Body of pancreas (tissue), 4 donors: ENCODE measurements at regions not wholly inside any gene's neighbourhood (a gene's known extent, or its start where the extent isn't known, plus 50 kb on each side); places are given as distances from the start of the nearest gene placed in this dataset.

ENCODE experiments used
- CTCF ChIP-seq, 7 experiments: fragments of 450-650 bp in 4 of 7; fragments of 200-600 bp in 3 of 7; sonication (generic) in 3 of 7; IDR thresholded peaks; one replicate each; pipeline ENCODE4 v1.5.1; 2016 to 2019; ENCODE audit warnings: antibody characterized with exemption in 7 of 7
- POLR2A ChIP-seq, 3 donors: fragments of 450-650 bp; IDR thresholded peaks; one replicate each; pipeline ENCODE4 v1.6.1; 2016; ENCODE audit warnings: antibody characterized with exemption in 3 of 3, mild to moderate bottlenecking in 2 of 3

GRCh38 chr3:152174876-152175527, 93.7 kb upstream of the MBNL1 start:
- no peak for TF ChIP-seq CTCF (IDR thresholded peaks at IDR 0.05)
- TF ChIP-seq POLR2A (IDR thresholded peaks at IDR 0.05), result no peak
